Transverse colon (tissue), 4 donors: ENCODE measurements at regions not wholly inside any gene's neighbourhood (a gene's known extent, or its start where the extent isn't known, plus 50 kb on each side); places are given as distances from the start of the nearest gene placed in this dataset.

Source experiments
- CTCF ChIP-seq, 5 experiments: fragments of 200-600 bp in 3 of 5; fragments of 450-650 bp in 2 of 5; sonication (generic) in 3 of 5; IDR thresholded peaks; 1 replicate in 2 of 5; 2 replicates in 3 of 5; pipeline ENCODE4 v1.5.1; 2016 to 2017; ENCODE audit warnings: antibody characterized with exemption in 5 of 5, inconsistent platforms in 3 of 5, mild to moderate bottlenecking in 2 of 5, moderate library complexity in 1 of 5
- POLR2AphosphoS5 ChIP-seq, 3 donors: sonication (generic); formaldehyde crosslinking; IDR thresholded peaks; one replicate each; pipeline ENCODE4 v1.6.1; 2016; ENCODE audit warnings: antibody characterized with exemption in 3 of 3

- TF ChIP-seq CTCF (IDR thresholded peaks at IDR 0.05) = no peak
- no peak for TF ChIP-seq POLR2AphosphoS5 (IDR thresholded peaks at IDR 0.05)
These were observed 66.4 kb upstream of the BMP4 start for GRCh38 chr14:54023027-54023426.
